Osteoblast (primary cell): ENCODE measurements at regions not wholly inside any gene's neighbourhood (a gene's known extent, or its start where the extent isn't known, plus 50 kb on each side); places are given as distances from the start of the nearest gene placed in this dataset.

Source experiments
- DNase-seq: peaks from one replicate; pipeline ENCODE4 v3.0.0; 2011; ENCODE audit warnings: low spot score, mixed read lengths; ENCODE audit not compliant: insufficient read length; ENCODE audit errors: missing footprints
- H2AFZ ChIP-seq: 2 replicates; pipeline ENCODE4 v1.6.0; 2011; ENCODE audit warnings: mild to moderate bottlenecking, low read length
- H3K27ac ChIP-seq: 2 replicates; pipeline ENCODE4 v1.5.1; 2011; ENCODE audit warnings: mild to moderate bottlenecking, low read depth, low read length, moderate library complexity
- H3K27me3 ChIP-seq: 2 replicates; pipeline ENCODE4 v1.6.0; 2012; ENCODE audit warnings: mild to moderate bottlenecking, control low read depth, inconsistent platforms, low read length, moderate library complexity; ENCODE audit not compliant: insufficient read depth
- H3K36me3 ChIP-seq: 2 replicates; pipeline ENCODE4 v1.5.1; 2011; ENCODE audit warnings: mild to moderate bottlenecking, low read length, control low read depth, moderate library complexity; ENCODE audit not compliant: insufficient read depth
- H3K4me1 ChIP-seq: 2 replicates; pipeline ENCODE4 v1.5.1; 2011; ENCODE audit warnings: mild to moderate bottlenecking, low read length, control low read depth, moderate library complexity; ENCODE audit not compliant: insufficient read depth
- H3K4me2 ChIP-seq: 2 replicates; pipeline ENCODE4 v1.6.0; 2011; ENCODE audit warnings: mild to moderate bottlenecking, low read length; ENCODE audit not compliant: insufficient read depth
- H3K4me3 ChIP-seq: fragments of 200-600 bp; sonication (generic); 3 replicates; pipeline ENCODE4 v1.5.1; 2012; ENCODE audit warnings: mild to moderate bottlenecking, low read length, inconsistent platforms; ENCODE audit not compliant: insufficient read depth
- H3K79me2 ChIP-seq: 2 replicates; pipeline ENCODE4 v1.6.0; 2012; ENCODE audit warnings: mild to moderate bottlenecking, low read length, control low read depth, inconsistent platforms; ENCODE audit not compliant: insufficient read depth
- H3K9me3 ChIP-seq: 2 replicates; pipeline ENCODE4 v1.5.1; 2011; ENCODE audit warnings: low read depth, low read length, control low read depth
- H4K20me1 ChIP-seq: 2 replicates; pipeline ENCODE4 v1.6.0; 2012; ENCODE audit warnings: mild to moderate bottlenecking, low read length, control low read depth; ENCODE audit not compliant: insufficient read depth
- CTCF ChIP-seq: IDR thresholded peaks from 2 replicates; pipeline ENCODE4 v1.5.1; 2011; ENCODE audit warnings: mild to moderate bottlenecking, low read depth, low read length, moderate library complexity; ENCODE audit errors: extremely low read depth

- H3K4me1 ChIP-seq = no peaks in the 10 kb centered on the region
- no peaks in the 10 kb centered on the region for H3K27me3 ChIP-seq
- no peak for DNase-seq
- H4K20me1 ChIP-seq = no peaks in the 10 kb centered on the region
- no peaks in the 10 kb centered on the region for H3K79me2 ChIP-seq
- TF ChIP-seq CTCF = no peak
- H3K9me3 ChIP-seq = no peaks in the 10 kb centered on the region
- no peak overlapping the region for H3K27ac ChIP-seq
- H2AFZ ChIP-seq = no peak overlapping the region
- H3K4me2 ChIP-seq = no peak overlapping the region
- H3K36me3 ChIP-seq = no peaks in the 10 kb centered on the region
- no peak overlapping the region for H3K4me3 ChIP-seq
Measured at GRCh38 chr6:115677198-115677597, 383.5 kb downstream of the FRK start.

- H2AFZ ChIP-seq = no peak overlapping the region
- no peak overlapping the region for H3K27ac ChIP-seq
- H4K20me1 ChIP-seq = no peaks in the 10 kb centered on the region
- no peaks in the 10 kb centered on the region for H3K36me3 ChIP-seq
- no peaks in the 10 kb centered on the region for H3K4me1 ChIP-seq
- no peak for TF ChIP-seq CTCF
- no peaks in the 10 kb centered on the region for H3K79me2 ChIP-seq
- H3K9me3 ChIP-seq = no peaks in the 10 kb centered on the region
- no peak overlapping the region for H3K4me3 ChIP-seq
- DNase-seq = no peak
- H3K27me3 ChIP-seq = no peaks in the 10 kb centered on the region
- H3K4me2 ChIP-seq = no peak overlapping the region
Measured at GRCh38 chr6:115675443-115675842, 385.2 kb downstream of the FRK start.

GRCh38 chr6:115668781-115669180 lies 391.9 kb downstream of the FRK start:
- H2AFZ ChIP-seq = no peak overlapping the region
- H3K27me3 ChIP-seq = no peaks in the 10 kb centered on the region
- no peaks in the 10 kb centered on the region for H3K79me2 ChIP-seq
- no peaks in the 10 kb centered on the region for H3K9me3 ChIP-seq
- no peak overlapping the region for H3K27ac ChIP-seq
- H3K36me3 ChIP-seq = no peaks in the 10 kb centered on the region
- H3K4me2 ChIP-seq = no peak overlapping the region
- no peak overlapping the region for H3K4me3 ChIP-seq
- TF ChIP-seq CTCF = no peak
- H4K20me1 ChIP-seq = no peaks in the 10 kb centered on the region
- no peaks in the 10 kb centered on the region for H3K4me1 ChIP-seq
- DNase-seq = no peak

- no peaks in the 10 kb centered on the region for H4K20me1 ChIP-seq
- H2AFZ ChIP-seq = no peak overlapping the region
- H3K36me3 ChIP-seq = no peaks in the 10 kb centered on the region
- H3K27me3 ChIP-seq = no peaks in the 10 kb centered on the region
- DNase-seq = no peak
- no peak for TF ChIP-seq CTCF
- H3K4me3 ChIP-seq = no peak overlapping the region
- no peaks in the 10 kb centered on the region for H3K9me3 ChIP-seq
- H3K4me1 ChIP-seq = no peaks in the 10 kb centered on the region
- no peak overlapping the region for H3K27ac ChIP-seq
- H3K4me2 ChIP-seq = no peak overlapping the region
- no peaks in the 10 kb centered on the region for H3K79me2 ChIP-seq
Measured at GRCh38 chr6:115668211-115668610, 392.5 kb downstream of the FRK start.
